GM23248 (cell line): ENCODE measurements at regions not wholly inside any gene's neighbourhood (a gene's known extent, or its start where the extent isn't known, plus 50 kb on each side); places are given as distances from the start of the nearest gene placed in this dataset.
"Not testable (repeated sequence)": the region's sequence is repeated elsewhere in the genome, so short reads cannot be mapped to it uniquely, and the experiment has no call there.

Experiments
- DNase-seq: peaks from one replicate; pipeline ENCODE4 v3.0.0-alpha.2; 2015
- H2AFZ ChIP-seq: fragments of 200-600 bp; sonication (generic); 2 replicates; pipeline ENCODE4 v1.6.1; 2016; ENCODE audit warnings: antibody characterized with exemption
- H3F3A ChIP-seq: fragments of 200-600 bp; sonication (generic); 2 replicates; pipeline ENCODE4 v1.6.1; 2016; ENCODE audit warnings: mild to moderate bottlenecking, antibody characterized with exemption, mixed run types; ENCODE audit not compliant: insufficient read depth
- H3K27ac ChIP-seq: fragments of 200-600 bp; sonication (generic); 2 replicates; pipeline ENCODE4 v1.5.1; 2016; ENCODE audit warnings: mild to moderate bottlenecking
- H3K27me3 ChIP-seq: fragments of 200-600 bp; sonication (generic); replicated peaks from 2 replicates; pipeline ENCODE4 v1.6.1; 2016; ENCODE audit warnings: mild to moderate bottlenecking; ENCODE audit not compliant: insufficient read depth
- H3K36me3 ChIP-seq: fragments of 200-600 bp; sonication (generic); 2 replicates; pipeline ENCODE4 v1.6.1; 2016; ENCODE audit warnings: low read depth, mild to moderate bottlenecking
- H3K4me1 ChIP-seq: fragments of 200-600 bp; sonication (generic); 2 replicates; pipeline ENCODE4 v1.6.1; 2016; ENCODE audit warnings: mild to moderate bottlenecking; ENCODE audit not compliant: insufficient read depth
- H3K4me2 ChIP-seq: fragments of 200-600 bp; sonication (generic); one replicate; pipeline ENCODE4 v1.6.1; 2016; ENCODE audit warnings: mild to moderate bottlenecking; ENCODE audit not compliant: unreplicated experiment
- H3K4me3 ChIP-seq: fragments of 200-600 bp; sonication (generic); 2 replicates; pipeline ENCODE4 v1.5.1; 2016; ENCODE audit warnings: mild to moderate bottlenecking
- H3K79me2 ChIP-seq: fragments of 200-600 bp; sonication (generic); 2 replicates; pipeline ENCODE4 v1.6.1; 2016; ENCODE audit warnings: mild to moderate bottlenecking; ENCODE audit not compliant: insufficient read depth
- H3K9ac ChIP-seq: fragments of 200-600 bp; sonication (generic); 2 replicates; pipeline ENCODE4 v1.6.1; 2016; ENCODE audit warnings: mild to moderate bottlenecking
- H3K9me2 ChIP-seq: fragments of 200-600 bp; sonication (generic); 2 replicates; pipeline ENCODE4 v1.6.1; 2016; ENCODE audit warnings: mixed run types, mild to moderate bottlenecking, moderate library complexity; ENCODE audit not compliant: insufficient read depth
- H3K9me3 ChIP-seq: fragments of 200-600 bp; sonication (generic); one replicate; pipeline ENCODE4 v1.6.1; 2017; ENCODE audit warnings: low read depth
- H4K20me1 ChIP-seq: fragments of 200-600 bp; sonication (generic); 2 replicates; pipeline ENCODE4 v1.6.0; 2016; ENCODE audit not compliant: insufficient read depth
- EZH2 ChIP-seq: fragments of 200-600 bp; sonication (generic); IDR thresholded peaks from 2 replicates; pipeline ENCODE4 v1.6.1; 2018; ENCODE audit warnings: antibody characterized with exemption, mild to moderate bottlenecking; ENCODE audit not compliant: insufficient read depth, poor library complexity, severe bottlenecking
- EZH2phosphoT487 ChIP-seq: fragments of 200-600 bp; sonication (generic); IDR thresholded peaks from 2 replicates; pipeline ENCODE4 v1.6.1; 2018; ENCODE audit warnings: antibody characterized with exemption, moderate library complexity, mild to moderate bottlenecking, low read depth; ENCODE audit not compliant: insufficient read depth
- WGBS, 2 experiments: methylation state at CpG; one replicate each; pipeline ENCODE4 v1.1.6; 2015 to 2017; ENCODE audit warnings: low lambda C conversion rate in 2 of 2, low coverage in 1 of 2; ENCODE audit errors: missing lambda C conversion rate in 2 of 2; 5-methylcytosine and 5-hydroxymethylcytosine counted together
- in situ Hi-C: fragments of 300-500 bp; cut with MboI; formaldehyde crosslinking; loops from 2 replicates; pipeline ENCODE4 v1.15.0; 2020

GRCh38 chr20:47429409-47429808, 72.3 kb upstream of the NCOA3 start:
- no peak overlapping the region for H3K27ac ChIP-seq
- in situ Hi-C loops = no loop called here
- DNase-seq = no peak
- no peaks in the 10 kb centered on the region for H3F3A ChIP-seq
- 80 to 82% methylated on average over 3 of the region's 3 CpGs for WGBS, 2 experiments
- H4K20me1 ChIP-seq = no peaks in the 10 kb centered on the region
- no peaks in the 10 kb centered on the region for H3K9me2 ChIP-seq
- no peak overlapping the region for H2AFZ ChIP-seq
- TF ChIP-seq EZH2 (no peak), EZH2phosphoT487 (no peak)
- H3K4me1 ChIP-seq = 0 out of 2 replicates have a peak, but pooled peaks cover 5% of the 10 kb centered on the region
- peaks cover 4% of the 10 kb centered on the region for H3K9me3 ChIP-seq
- no peaks in the 10 kb centered on the region for H3K36me3 ChIP-seq
- H3K4me3 ChIP-seq = no peak overlapping the region
- H3K79me2 ChIP-seq = no peaks in the 10 kb centered on the region
- no peak overlapping the region for H3K9ac ChIP-seq
- H3K4me2 ChIP-seq = no peak overlapping the region
- H3K27me3 ChIP-seq = no peaks in the 10 kb centered on the region

GRCh38 chr20:47430862-47431588, 70.7 kb upstream of the NCOA3 start:
- Histone ChIP-seq H3K9me3 (peaks cover 4% of the 10 kb centered on the region), H3K4me3 (no peak overlapping the region), H3F3A (no peaks in the 10 kb centered on the region), H3K4me2 (no peak overlapping the region), H3K36me3 (no peaks in the 10 kb centered on the region), H3K4me1 (0 out of 2 replicates have a peak, but pooled peaks cover 5% of the 10 kb centered on the region), H3K27ac (no peak overlapping the region), H4K20me1 (no peaks in the 10 kb centered on the region), H3K79me2 (no peaks in the 10 kb centered on the region), H3K27me3 (no peaks in the 10 kb centered on the region), H3K9me2 (no peaks in the 10 kb centered on the region), H3K9ac (no peak overlapping the region), H2AFZ (no peak overlapping the region)
- in situ Hi-C loops = no loop called here
- TF ChIP-seq EZH2phosphoT487 (no peak), EZH2 (no peak)
- whole genome bisulfite sequencing, 2 experiments = 77 to 89% methylated on average over 5 of the region's 5 CpGs
- no peak for DNase-seq

- H3K27me3 ChIP-seq = no peaks in the 10 kb centered on the region
- no peaks in the 10 kb centered on the region for H3K36me3 ChIP-seq
- H3K9ac ChIP-seq = no peak overlapping the region
- no peak for DNase-seq
- no peak overlapping the region for H3K4me2 ChIP-seq
- in situ Hi-C loops = no loop called here
- no peaks in the 10 kb centered on the region for H3K9me3 ChIP-seq
- TF ChIP-seq EZH2 = no peak
- H3K27ac ChIP-seq = no peak overlapping the region
- H4K20me1 ChIP-seq = no peaks in the 10 kb centered on the region
- H3F3A ChIP-seq = no peaks in the 10 kb centered on the region
- no peaks in the 10 kb centered on the region for H3K9me2 ChIP-seq
- H3K4me3 ChIP-seq = no peak overlapping the region
- 73 to 76% methylated on average over 3 of the region's 3 CpGs for WGBS, 2 experiments
- H3K79me2 ChIP-seq = no peaks in the 10 kb centered on the region
- no peak overlapping the region for H2AFZ ChIP-seq
- H3K4me1 ChIP-seq = 0 out of 2 replicates have a peak, but pooled peaks cover 5% of the 10 kb centered on the region
These were observed 68.9 kb upstream of the NCOA3 start for GRCh38 chr20:47432834-47433210.

GRCh38 chr20:47434128-47434779, 67.4 kb upstream of the NCOA3 start:
- H3K9me2 ChIP-seq, H3K27me3 ChIP-seq, H3K36me3 ChIP-seq, H3K79me2 ChIP-seq, H3F3A ChIP-seq, H3K9me3 ChIP-seq, H2AFZ ChIP-seq, in situ Hi-C loops, H4K20me1 ChIP-seq, H3K27ac ChIP-seq, H3K4me2 ChIP-seq, H3K4me1 ChIP-seq, H3K9ac ChIP-seq, H3K4me3 ChIP-seq: not testable (repeated sequence)
- 74 to 75% methylated on average over 13 of the region's 13 CpGs for WGBS, 2 experiments
- peak; percentile 64 for DNase-seq
